ENCODE measurements at regions not wholly inside any gene's neighbourhood (a gene's known extent, or its start where the extent isn't known, plus 50 kb on each side); places are given as distances from the start of the nearest gene placed in this dataset.

DNA sequence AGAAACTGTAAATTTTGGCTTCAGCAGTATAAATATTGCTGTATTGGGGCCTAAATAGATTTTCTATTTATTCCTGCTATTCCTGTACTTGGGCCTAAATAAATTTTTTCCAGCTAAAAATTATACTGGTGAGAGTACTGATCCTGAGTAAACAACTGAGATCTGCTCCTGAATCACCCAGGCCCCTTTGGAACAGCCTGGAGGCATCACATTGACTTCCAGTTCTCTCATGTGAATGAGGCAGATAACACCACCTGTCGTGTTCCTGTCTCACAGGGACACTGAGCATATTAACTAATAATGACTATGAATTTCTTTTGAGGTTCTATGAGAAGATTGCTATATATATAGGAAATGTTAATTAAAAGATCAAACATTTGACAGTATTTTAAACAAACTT, 119.5 kb upstream of the PLCXD3 start:
- no peak overlapping the region for H3K27ac ChIP-seq
- WGBS, 2 donors: 33 to 60% methylated on average over 1 of the region's 1 CpG

DNA sequence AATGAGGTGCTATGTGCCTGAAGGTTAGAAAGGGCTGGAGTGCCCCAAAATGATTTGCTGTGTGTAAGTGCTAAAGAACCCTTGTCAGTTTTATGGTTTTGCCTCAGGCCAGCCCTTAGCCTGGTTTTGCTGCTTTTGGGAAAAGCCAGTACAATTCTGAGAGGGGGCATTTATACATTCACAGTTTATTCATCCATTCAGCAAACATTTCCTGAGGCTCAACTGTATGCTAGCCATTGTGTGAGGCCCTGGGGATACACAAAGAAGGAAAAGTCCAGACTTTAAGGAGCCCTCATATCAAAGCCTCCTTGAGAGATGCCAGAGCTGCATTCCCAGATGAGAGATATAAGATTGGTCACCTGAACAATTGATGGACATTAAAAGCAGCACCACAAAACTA, 115.2 kb upstream of the PLCXD3 start:
- H3K36me3 ChIP-seq: no peaks in the 10 kb centered on the region
- H3K27me3 ChIP-seq: no peaks in the 10 kb centered on the region
- DNase-seq (no peak), ATAC-seq (no peak)
- intact Hi-C loops (cut with DNase I): no loop called here
- no peak overlapping the region for H3K27ac ChIP-seq
- TF ChIP-seq, protein P1, sequence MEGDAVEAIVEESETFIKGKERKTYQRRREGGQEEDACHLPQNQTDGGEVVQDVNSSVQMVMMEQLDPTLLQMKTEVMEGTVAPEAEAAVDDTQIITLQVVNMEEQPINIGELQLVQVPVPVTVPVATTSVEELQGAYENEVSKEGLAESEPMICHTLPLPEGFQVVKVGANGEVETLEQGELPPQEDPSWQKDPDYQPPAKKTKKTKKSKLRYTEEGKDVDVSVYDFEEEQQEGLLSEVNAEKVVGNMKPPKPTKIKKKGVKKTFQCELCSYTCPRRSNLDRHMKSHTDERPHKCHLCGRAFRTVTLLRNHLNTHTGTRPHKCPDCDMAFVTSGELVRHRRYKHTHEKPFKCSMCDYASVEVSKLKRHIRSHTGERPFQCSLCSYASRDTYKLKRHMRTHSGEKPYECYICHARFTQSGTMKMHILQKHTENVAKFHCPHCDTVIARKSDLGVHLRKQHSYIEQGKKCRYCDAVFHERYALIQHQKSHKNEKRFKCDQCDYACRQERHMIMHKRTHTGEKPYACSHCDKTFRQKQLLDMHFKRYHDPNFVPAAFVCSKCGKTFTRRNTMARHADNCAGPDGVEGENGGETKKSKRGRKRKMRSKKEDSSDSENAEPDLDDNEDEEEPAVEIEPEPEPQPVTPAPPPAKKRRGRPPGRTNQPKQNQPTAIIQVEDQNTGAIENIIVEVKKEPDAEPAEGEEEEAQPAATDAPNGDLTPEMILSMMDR (IDR thresholded peaks at IDR 0.05): no peak
- no peak overlapping the region for H3K4me3 ChIP-seq
- H3K9me3 ChIP-seq: no peaks in the 10 kb centered on the region
- H3K4me1 ChIP-seq: no peaks in the 10 kb centered on the region

More for the DNA sequence above, 119.5 kb upstream of the PLCXD3 start:
- Histone ChIP-seq H3K27me3 (no peaks in the 10 kb centered on the region), H3K9me3 (no peaks in the 10 kb centered on the region), H3K4me1 (no peaks in the 10 kb centered on the region), H3K4me3 (no peak overlapping the region), H3K36me3 (no peaks in the 10 kb centered on the region)
- ATAC-seq (no peak), DNase-seq (no peak)
- intact Hi-C loops (cut with DNase I): loop anchor here in 5 of 10 donors (10.0 kb wide), 3 partner anchors 355 to 725 kb away; partner anchors contain the start of gene C7 (in 2 of the 5)
- TF ChIP-seq, protein P1 (IDR thresholded peaks at IDR 0.05): no peak

DNA sequence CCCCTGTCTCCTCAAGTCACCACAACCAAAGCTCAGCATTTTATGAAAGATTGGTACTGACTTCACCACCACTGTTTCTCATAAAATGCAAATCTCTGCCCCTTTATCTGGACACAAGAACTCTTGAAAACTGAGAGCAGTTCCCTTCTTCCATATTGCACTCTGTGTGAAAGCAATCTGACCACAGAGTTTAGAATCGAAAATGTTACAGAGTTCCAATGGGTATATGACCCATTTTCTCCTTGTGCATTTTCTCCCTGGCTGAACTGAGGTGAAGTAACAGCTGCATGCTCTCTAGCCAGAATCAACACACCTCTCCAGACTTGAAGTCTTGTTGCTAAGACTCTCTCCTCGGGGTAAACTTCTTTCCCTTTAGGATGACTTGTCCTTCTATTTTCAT, 111.0 kb upstream of the PLCXD3 start:
- no peaks in the 10 kb centered on the region for H3K36me3 ChIP-seq
- intact Hi-C loops (cut with DNase I): no loop called here
- no peak for DNase-seq
- H3K4me1 ChIP-seq: no peaks in the 10 kb centered on the region
- no peak for ATAC-seq
- 52 to 71% methylated on average over 2 of the region's 2 CpGs for WGBS, 2 donors
- H3K27me3 ChIP-seq: no peaks in the 10 kb centered on the region
- H3K4me3 ChIP-seq: no peak overlapping the region
- no peaks in the 10 kb centered on the region for H3K9me3 ChIP-seq
- H3K27ac ChIP-seq: no peak overlapping the region
- TF ChIP-seq, protein P1 (IDR thresholded peaks at IDR 0.05): no peak

DNA sequence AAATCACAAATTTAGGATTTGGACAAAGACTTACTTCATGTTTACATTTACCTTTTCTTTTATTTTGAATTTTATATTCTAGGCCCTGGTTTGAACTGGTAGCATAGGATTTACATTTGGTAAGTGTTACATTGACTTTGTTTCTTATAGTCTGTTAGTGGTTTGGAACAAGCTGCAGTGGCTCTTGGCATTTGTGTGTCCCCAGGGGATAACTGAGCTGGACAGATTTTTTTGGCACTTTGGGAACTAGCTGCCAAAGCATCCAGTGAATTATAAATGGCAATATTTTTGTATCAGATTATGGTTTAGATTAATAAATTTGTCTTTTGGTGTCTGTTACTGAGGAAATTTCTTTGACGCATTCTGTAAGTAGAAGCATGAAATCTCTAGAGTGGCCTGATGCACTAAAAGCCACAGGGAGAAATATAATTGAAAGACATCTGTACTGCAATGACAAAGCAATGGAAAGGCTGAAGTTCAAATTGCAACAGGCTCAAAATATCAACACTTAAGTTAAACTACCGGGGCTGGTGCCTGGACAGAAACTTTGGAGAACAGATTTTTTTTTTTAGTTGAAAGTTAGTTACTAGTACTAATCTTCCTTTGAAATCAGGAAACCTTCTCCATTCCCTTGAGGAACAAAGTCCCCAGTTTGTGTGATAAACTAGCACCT, 107.6 kb upstream of the PLCXD3 start:
- TF ChIP-seq, protein P1 (IDR thresholded peaks at IDR 0.05): no peak
- no peak overlapping the region for H3K4me3 ChIP-seq
- H3K4me1 ChIP-seq: no peaks in the 10 kb centered on the region
- intact Hi-C loops (cut with DNase I): no loop called here
- ATAC-seq: no peak
- no peak overlapping the region for H3K27ac ChIP-seq
- H3K27me3 ChIP-seq: no peaks in the 10 kb centered on the region
- no peak for DNase-seq
- no peaks in the 10 kb centered on the region for H3K9me3 ChIP-seq
- 64 to 65% methylated on average over 2 of the region's 2 CpGs for WGBS, 2 donors
- H3K36me3 ChIP-seq: no peaks in the 10 kb centered on the region

All from heart right ventricle (tissue), 16 donors.